Left forelimb (tissue), 1 donor: ENCODE measurements at regions not wholly inside any gene's neighbourhood (a gene's known extent, or its start where the extent isn't known, plus 50 kb on each side); places are given as distances from the start of the nearest gene placed in this dataset.

ENCODE experiments used
- DNase-seq: peaks from one replicate; pipeline ENCODE4 v3.0.0-alpha.2; 2018; ENCODE audit warnings: low spot score

- DNase-seq = no peak
These were observed 639.3 kb downstream of the PTPRU start for GRCh38 chr1:29875557-29876028.

GRCh38 chr1:29870621-29871020, 634.3 kb downstream of the PTPRU start:
- peak; percentile 5 for DNase-seq

GRCh38 chr1:29869802-29870201, 633.5 kb downstream of the PTPRU start:
- no peak for DNase-seq

GRCh38 chr1:29868944-29869343, 632.6 kb downstream of the PTPRU start:
- no peak for DNase-seq

GRCh38 chr1:29868096-29868495, 631.8 kb downstream of the PTPRU start:
- no peak for DNase-seq

GRCh38 chr1:29865051-29865450, 628.7 kb downstream of the PTPRU start:
- DNase-seq = no peak

GRCh38 chr1:29864431-29865022, 628.2 kb downstream of the PTPRU start:
- peak; percentile 18 for DNase-seq

GRCh38 chr1:29861922-29862321, 625.6 kb downstream of the PTPRU start:
- DNase-seq = peak; percentile 1

- DNase-seq = peak; percentile 22
These were observed 625.1 kb downstream of the PTPRU start for GRCh38 chr1:29861446-29861845.

GRCh38 chr1:29860681-29861080, 624.4 kb downstream of the PTPRU start:
- DNase-seq = peak; percentile 53

GRCh38 chr1:29860056-29860455, 623.7 kb downstream of the PTPRU start:
- no peak for DNase-seq

GRCh38 chr1:29859126-29859525, 622.8 kb downstream of the PTPRU start:
- DNase-seq = peak; percentile 30

GRCh38 chr1:29858646-29859045, 622.3 kb downstream of the PTPRU start:
- peak; percentile 26 for DNase-seq

GRCh38 chr1:29856340-29857114, 620.2 kb downstream of the PTPRU start:
- peak; percentile 48 for DNase-seq

GRCh38 chr1:29855561-29856160, 619.3 kb downstream of the PTPRU start:
- DNase-seq = peak; percentile 3

GRCh38 chr1:29854700-29855276, 618.5 kb downstream of the PTPRU start:
- DNase-seq = peak; percentile 8

- DNase-seq = peak; percentile 12
These were observed 617.5 kb downstream of the PTPRU start for GRCh38 chr1:29853716-29854330.

GRCh38 chr1:29852248-29852647, 615.9 kb downstream of the PTPRU start:
- peak; percentile 44 for DNase-seq

- peak; percentile 9 for DNase-seq
These were observed 615.4 kb downstream of the PTPRU start for GRCh38 chr1:29851691-29852090.

GRCh38 chr1:29849991-29850757, 613.9 kb downstream of the PTPRU start:
- peak; percentile 22 for DNase-seq

GRCh38 chr1:29849038-29849750, 612.9 kb downstream of the PTPRU start:
- DNase-seq = peak; percentile 46
